Stromal cell of bone marrow (primary cell): ENCODE measurements at regions not wholly inside any gene's neighbourhood (a gene's known extent, or its start where the extent isn't known, plus 50 kb on each side); places are given as distances from the start of the nearest gene placed in this dataset.
"Not testable (repeated sequence)": the region's sequence is repeated elsewhere in the genome, so short reads cannot be mapped to it uniquely, and the experiment has no call there.

Experiments
- DNase-seq: peaks from one replicate; pipeline ENCODE4 v3.0.0-alpha.2; 2012; ENCODE audit warnings: low read depth

GRCh38 chrX:2640436-2641150, 50.5 kb upstream of the CD99 start:
- DNase-seq: no peak

GRCh38 chrX:2638279-2638678, 52.8 kb upstream of the CD99 start:
- no peak for DNase-seq

GRCh38 chrX:2635342-2635741, 55.8 kb upstream of the CD99 start:
- DNase-seq: no peak

- DNase-seq: no peak
Observed at GRCh38 chrX:2632533-2633504, 58.3 kb upstream of the CD99 start.

GRCh38 chrX:2631743-2632532, 59.2 kb upstream of the CD99 start:
- DNase-seq: no peak

- DNase-seq: not testable (repeated sequence)
Observed at GRCh38 chrX:2630935-2631742, 60.0 kb upstream of the CD99 start.

GRCh38 chrX:2630008-2630934, 60.8 kb upstream of the CD99 start:
- DNase-seq: not testable (repeated sequence)

- DNase-seq: no peak
Observed at GRCh38 chrX:2629316-2630007, 61.6 kb upstream of the CD99 start.

- no peak for DNase-seq
Observed at GRCh38 chrX:2628751-2629315, 62.3 kb upstream of the CD99 start.

GRCh38 chrX:2627272-2627867, 63.7 kb upstream of the CD99 start:
- no peak for DNase-seq

- DNase-seq: no peak
Observed at GRCh38 chrX:2626750-2627149, 64.3 kb upstream of the CD99 start.

- no peak for DNase-seq
Observed at GRCh38 chrX:2620576-2620975, 70.5 kb upstream of the CD99 start.

- DNase-seq: no peak
Observed at GRCh38 chrX:2618516-2618915, 72.6 kb upstream of the CD99 start.

- peak; percentile 83 for DNase-seq
Observed at GRCh38 chrX:2614911-2615310, 76.2 kb upstream of the CD99 start.

- no peak for DNase-seq
Observed at GRCh38 chrX:2610246-2611170, 80.6 kb upstream of the CD99 start.

- DNase-seq: no peak
Observed at GRCh38 chrX:2609431-2610238, 81.5 kb upstream of the CD99 start.
